C1 segment of cervical spinal cord (tissue), 14 donors: ENCODE measurements at regions not wholly inside any gene's neighbourhood (a gene's known extent, or its start where the extent isn't known, plus 50 kb on each side); places are given as distances from the start of the nearest gene placed in this dataset.

Experiments used
- DNase-seq, 14 donors: peaks; one replicate each; lab custom pipeline; 2025; lab: John Stamatoyannopoulos, UW

GRCh38 chr12:92537290-92537960, 165.4 kb upstream of the PLEKHG7 start:
- DNase-seq: no peak

DNA sequence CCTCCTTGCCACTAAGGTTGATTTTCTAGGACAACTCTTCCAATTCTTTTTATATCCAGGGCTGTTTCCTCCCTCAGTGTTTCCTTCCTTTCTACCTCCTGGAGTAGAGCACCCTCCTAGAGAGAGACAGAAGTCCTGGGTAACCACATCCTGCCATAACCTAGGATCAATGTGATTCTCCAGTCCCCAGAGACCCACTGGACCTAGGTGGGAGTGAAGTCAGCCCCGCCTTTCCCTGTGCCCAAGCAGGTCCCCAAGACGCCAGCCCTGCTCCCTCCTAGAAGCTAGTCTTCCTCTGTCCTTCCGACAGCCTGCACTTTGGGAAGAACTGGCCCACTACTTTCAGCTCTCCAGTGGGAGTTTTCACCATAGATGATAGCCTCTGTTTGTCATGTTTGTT, 166.8 kb upstream of the PLEKHG7 start:
- no peak for DNase-seq

GRCh38 chr12:92533280-92533890, 169.4 kb upstream of the PLEKHG7 start:
- no peak for DNase-seq

DNA sequence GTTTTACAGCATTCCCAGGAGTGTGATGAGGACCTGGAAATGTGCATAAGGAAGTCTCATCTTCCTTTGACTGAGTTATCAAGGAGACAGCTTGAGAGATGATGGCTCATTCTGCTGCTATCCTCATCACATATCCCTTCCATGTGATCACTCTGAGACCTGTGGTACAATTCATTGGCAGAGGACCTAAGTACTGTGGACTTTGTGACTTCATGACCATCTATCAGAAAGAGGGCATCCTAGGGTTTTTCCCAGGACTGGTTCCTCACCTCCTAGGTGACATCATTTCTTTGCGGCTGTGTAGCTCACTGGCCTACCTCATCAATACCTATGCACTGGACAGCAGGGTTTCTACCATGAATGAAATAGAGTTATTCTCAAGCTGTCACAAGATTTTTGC, 172.1 kb upstream of the PLEKHG7 start:
- no peak for DNase-seq

GRCh38 chr12:92529944-92530343, 172.8 kb upstream of the PLEKHG7 start:
- no peak for DNase-seq

DNA sequence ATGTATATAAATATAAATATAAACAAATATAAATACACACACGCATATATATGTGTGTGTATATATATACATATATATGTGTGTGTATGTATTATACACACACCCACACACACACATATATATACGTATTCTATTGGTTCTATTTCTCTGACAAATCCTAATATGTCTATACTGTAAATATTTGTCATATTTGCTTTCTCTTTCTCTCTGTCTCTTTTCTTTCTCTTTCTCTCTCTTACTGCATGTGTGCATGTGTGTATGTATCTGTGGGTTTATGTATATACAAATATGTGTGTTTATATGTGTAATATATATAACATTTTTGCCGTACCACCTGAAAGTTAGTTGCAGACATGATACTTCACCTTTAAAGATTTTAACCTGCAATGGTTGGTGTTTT, 174.2 kb upstream of the PLEKHG7 start:
- no peak for DNase-seq

- DNase-seq: no peak
Measured at GRCh38 chr12:92528097-92528496, 174.7 kb upstream of the PLEKHG7 start.

GRCh38 chr12:92524489-92524888, 178.3 kb upstream of the PLEKHG7 start:
- DNase-seq: no peak

DNA sequence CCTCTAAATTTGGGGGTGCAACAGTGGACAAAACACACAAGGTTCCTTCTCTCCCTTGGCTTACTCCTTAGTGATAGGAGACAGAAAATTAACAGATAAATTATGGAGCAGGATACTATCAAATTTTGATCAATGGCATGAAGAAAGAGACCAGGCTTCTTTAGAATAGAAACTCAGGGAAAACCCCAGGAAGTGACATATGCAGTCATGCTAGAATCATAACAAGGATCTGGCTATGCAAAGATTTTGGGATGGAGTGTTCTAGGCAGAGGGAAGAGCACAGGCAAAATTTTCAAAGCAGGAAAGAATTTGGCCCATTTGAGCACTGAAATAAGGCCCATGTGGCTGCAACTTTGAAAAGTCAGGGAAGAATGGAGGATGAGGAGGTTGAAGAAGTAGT, 182.3 kb upstream of the PLEKHG7 start:
- DNase-seq: no peak

GRCh38 chr12:92519284-92519683, 183.5 kb upstream of the PLEKHG7 start:
- no peak for DNase-seq

- no peak for DNase-seq
Measured at GRCh38 chr12:92518071-92518470, 184.7 kb upstream of the PLEKHG7 start.

- DNase-seq: no peak
Measured at GRCh38 chr12:92516277-92516600, 186.6 kb upstream of the PLEKHG7 start.

- DNase-seq: no peak
Measured at GRCh38 chr12:92513231-92513730, 189.5 kb upstream of the PLEKHG7 start.

DNA sequence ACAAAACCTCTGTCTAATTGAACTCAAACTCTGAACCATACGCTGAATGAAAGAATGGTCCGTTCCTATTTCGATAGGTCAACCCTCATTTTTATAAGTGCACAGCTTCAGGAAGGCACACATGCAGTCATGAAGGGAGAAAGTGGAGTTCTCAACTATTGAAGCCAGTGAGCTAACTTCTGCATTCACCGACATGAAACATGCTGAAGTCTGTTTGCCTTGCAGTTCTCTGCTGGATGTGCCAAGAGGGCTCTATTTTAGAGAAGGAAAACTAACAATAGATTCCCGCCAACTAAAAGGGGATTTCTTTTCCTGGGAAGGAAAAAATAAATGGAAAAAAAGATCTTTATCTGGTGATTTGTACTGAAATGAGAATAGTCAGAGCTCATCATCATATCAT, 191.0 kb upstream of the PLEKHG7 start:
- DNase-seq: no peak

GRCh38 chr12:92509156-92509738, 193.5 kb upstream of the PLEKHG7 start:
- no peak for DNase-seq

- DNase-seq: no peak
Measured at GRCh38 chr12:92506891-92507290, 195.9 kb upstream of the PLEKHG7 start.

- DNase-seq: no peak
Measured at GRCh38 chr12:92506460-92506859, 196.3 kb upstream of the PLEKHG7 start.

GRCh38 chr12:92505254-92506231, 197.2 kb upstream of the PLEKHG7 start:
- DNase-seq: peak in 7 of 14 donors; percentile 10 to 37 (median 27)

DNA sequence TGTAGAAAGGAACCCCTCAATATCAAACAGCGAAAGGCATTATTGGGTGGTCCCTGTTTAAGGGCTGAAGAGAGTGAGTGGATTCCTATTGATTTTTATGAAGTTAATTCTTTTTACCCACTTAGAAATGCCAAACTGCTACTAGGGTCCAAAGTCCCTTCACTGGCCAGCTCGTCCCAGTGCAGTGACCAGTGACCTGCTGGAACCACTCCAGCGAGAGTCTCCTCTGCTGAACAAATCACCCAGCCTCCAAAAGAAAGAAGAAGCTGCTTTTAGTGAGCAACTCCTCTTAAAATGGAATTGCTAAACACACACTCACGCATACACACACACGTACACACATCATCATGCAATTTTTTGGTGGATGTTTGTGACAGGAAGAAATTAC, 198.2 kb upstream of the PLEKHG7 start:
- DNase-seq: peak in 4 of 14 donors; percentile 11 to 36 (median 30)

GRCh38 chr12:92503971-92504593, 198.7 kb upstream of the PLEKHG7 start:
- peak in 7 of 14 donors; percentile 16 to 92 (median 45) for DNase-seq
